ENCODE measurements at regions not wholly inside any gene's neighbourhood (a gene's known extent, or its start where the extent isn't known, plus 50 kb on each side); places are given as distances from the start of the nearest gene placed in this dataset.

DNA sequence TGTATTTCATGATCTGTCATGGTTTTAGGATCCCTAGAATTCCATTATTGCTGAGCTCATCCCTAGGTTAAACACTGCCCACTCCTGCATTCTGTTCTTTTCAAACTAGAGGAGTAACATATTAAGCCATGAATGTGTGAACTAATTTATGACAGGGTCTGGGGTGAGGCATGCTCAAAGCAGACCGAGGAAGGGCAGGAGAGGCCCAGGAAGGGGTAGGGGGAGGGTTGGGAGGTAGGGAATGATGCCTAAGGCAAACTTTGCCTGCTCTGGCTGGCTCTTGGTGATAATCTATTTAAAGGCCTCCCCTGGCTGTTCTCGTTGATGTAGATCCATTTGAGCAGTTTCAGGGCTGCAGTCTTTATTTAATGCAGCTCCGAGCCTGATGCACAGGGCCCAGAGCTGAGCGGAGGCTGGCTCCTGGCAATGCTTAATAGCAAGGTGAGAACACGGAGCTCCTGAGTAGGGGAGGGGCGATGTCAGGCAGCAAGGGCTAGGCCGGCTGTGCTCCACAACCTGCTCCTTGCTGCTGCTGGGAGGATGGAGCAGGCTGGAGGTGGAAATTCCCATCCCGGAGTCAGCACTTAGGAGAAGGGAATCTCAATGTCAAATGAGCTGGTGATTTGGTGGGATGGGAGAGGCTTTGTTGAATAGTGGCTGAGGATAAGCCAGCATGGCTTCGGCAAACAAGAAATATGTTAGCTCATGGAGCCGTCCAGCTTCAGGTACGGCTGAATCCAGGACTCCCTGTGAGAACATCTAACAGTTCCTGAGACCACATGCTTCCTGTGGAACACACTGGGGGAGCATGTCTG, 73.2 kb upstream of the UNC5A start:
- peaks cover 70% of the 10 kb centered on the region for H3K27me3 ChIP-seq (ENCODE audit: insufficient read depth, low read length)
- no peaks in the 10 kb centered on the region for H3K79me2 ChIP-seq (ENCODE audit: insufficient read depth, low read length)
- DNase-seq (ENCODE audit: insufficient read length, low spot score, missing footprints), result no peak
- no peaks in the 10 kb centered on the region for H3K9me3 ChIP-seq (ENCODE audit: low read depth, low read length)
- no peaks in the 10 kb centered on the region for H3K36me3 ChIP-seq (ENCODE audit: insufficient read depth, low read length)
- H3K4me3 ChIP-seq (ENCODE audit: insufficient read depth, low read length), result no peak overlapping the region
- TF ChIP-seq, protein P1, sequence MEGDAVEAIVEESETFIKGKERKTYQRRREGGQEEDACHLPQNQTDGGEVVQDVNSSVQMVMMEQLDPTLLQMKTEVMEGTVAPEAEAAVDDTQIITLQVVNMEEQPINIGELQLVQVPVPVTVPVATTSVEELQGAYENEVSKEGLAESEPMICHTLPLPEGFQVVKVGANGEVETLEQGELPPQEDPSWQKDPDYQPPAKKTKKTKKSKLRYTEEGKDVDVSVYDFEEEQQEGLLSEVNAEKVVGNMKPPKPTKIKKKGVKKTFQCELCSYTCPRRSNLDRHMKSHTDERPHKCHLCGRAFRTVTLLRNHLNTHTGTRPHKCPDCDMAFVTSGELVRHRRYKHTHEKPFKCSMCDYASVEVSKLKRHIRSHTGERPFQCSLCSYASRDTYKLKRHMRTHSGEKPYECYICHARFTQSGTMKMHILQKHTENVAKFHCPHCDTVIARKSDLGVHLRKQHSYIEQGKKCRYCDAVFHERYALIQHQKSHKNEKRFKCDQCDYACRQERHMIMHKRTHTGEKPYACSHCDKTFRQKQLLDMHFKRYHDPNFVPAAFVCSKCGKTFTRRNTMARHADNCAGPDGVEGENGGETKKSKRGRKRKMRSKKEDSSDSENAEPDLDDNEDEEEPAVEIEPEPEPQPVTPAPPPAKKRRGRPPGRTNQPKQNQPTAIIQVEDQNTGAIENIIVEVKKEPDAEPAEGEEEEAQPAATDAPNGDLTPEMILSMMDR (IDR thresholded peaks at IDR 0.05; ENCODE audit: extremely low read depth, low read depth, low read length), result no peak
- H3K4me1 ChIP-seq (ENCODE audit: insufficient read depth, low read length), result no peaks in the 10 kb centered on the region
- H3K27ac ChIP-seq (ENCODE audit: low read depth, low read length), result no peak overlapping the region
- H3K4me2 ChIP-seq (ENCODE audit: insufficient read depth, low read length), result no peak overlapping the region
- no peaks in the 10 kb centered on the region for H4K20me1 ChIP-seq (ENCODE audit: insufficient read depth, low read length)
- H2AFZ ChIP-seq (ENCODE audit: low read length), result no peak overlapping the region

DNA sequence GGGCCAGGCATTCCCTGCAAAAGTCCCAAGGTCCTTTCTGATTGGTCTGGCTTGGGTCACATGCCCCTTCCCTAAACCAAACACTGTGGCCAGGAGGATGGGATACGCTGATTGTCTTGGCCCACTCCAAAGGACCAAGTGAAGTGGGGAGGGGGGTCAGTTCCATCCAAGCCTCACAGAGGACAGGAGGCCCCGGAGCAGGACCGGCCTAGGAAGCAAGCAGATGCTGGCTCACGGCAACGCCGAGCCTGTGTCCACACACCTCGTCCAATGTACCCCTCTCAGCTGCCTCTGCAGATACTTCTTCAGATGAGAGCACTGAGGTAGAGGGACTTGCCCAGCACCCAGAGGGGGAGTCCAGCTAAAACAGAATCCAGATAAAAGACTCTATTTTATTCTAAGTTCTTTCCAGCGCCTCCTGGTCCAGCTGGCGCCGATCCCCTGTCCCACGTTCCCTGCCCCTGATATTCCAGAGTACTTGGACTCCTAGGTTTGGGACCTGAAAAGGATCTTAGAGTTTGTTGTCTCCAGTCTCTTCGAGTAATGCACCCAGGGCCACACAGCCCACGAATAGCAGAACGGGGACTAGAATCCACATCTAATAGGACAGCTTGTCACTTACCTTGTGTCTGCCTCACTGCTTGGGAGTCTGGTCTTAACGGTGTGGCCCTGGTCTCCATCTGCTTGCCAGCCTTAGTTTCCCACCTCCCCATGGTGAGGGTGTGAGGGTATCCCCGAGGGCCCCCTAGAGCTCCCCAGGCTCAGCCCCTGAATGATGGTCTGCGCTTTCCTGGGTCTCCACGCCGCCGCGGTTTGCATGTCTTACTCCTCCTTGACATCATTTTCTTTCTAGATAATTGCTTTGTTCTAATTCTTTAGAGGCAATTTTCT, 72.4 kb upstream of the UNC5A start:
- Histone ChIP-seq H3K27me3 (ENCODE audit: insufficient read depth, low read length) (peaks cover 71% of the 10 kb centered on the region), H3K4me3 (ENCODE audit: insufficient read depth, low read length) (no peak overlapping the region), H2AFZ (ENCODE audit: low read length) (no peak overlapping the region)

DNA sequence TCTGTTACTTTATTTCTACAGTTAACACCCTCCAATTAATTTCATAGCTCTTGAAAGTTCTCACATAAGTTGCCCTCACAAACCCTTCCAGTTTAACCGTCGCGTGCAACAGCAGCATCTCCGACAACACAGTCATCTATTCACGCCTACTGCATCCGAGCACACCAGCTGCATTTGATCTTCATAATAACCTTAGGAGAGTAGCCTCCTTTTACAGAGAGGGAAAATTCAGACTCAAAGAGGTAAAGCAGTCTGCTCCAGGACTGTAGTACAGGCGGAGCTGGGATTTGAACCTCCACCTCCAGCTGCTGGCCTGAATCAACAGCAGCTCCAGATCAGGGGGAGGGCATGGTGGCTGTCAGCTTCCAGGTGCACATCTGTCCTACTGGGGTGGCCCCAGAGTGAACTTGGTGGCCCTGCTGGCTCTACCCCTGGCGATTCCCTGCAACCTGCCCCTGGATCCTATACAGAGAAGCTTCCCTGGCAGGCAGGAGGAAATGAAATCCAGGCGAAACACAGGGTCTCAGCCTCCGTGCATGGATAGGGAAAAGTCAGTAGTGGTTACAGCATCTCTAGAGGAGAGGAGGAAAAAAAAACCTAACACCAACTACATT, 71.6 kb upstream of the UNC5A start:
- H3K27me3 ChIP-seq (ENCODE audit: insufficient read depth, low read length), result peaks cover 78% of the 10 kb centered on the region
- no peaks in the 10 kb centered on the region for H3K36me3 ChIP-seq (ENCODE audit: insufficient read depth, low read length)
- H3K4me3 ChIP-seq (ENCODE audit: insufficient read depth, low read length), result no peak overlapping the region
- TF ChIP-seq, protein P1 (IDR thresholded peaks at IDR 0.05; ENCODE audit: extremely low read depth, low read depth, low read length), result no peak
- H3K79me2 ChIP-seq (ENCODE audit: insufficient read depth, low read length), result no peaks in the 10 kb centered on the region
- no peak overlapping the region for H3K27ac ChIP-seq (ENCODE audit: low read depth, low read length)
- H3K9me3 ChIP-seq (ENCODE audit: low read depth, low read length), result no peaks in the 10 kb centered on the region
- no peak overlapping the region for H3K4me2 ChIP-seq (ENCODE audit: insufficient read depth, low read length)
- H4K20me1 ChIP-seq (ENCODE audit: insufficient read depth, low read length), result no peaks in the 10 kb centered on the region
- no peak overlapping the region for H2AFZ ChIP-seq (ENCODE audit: low read length)
- no peak for DNase-seq (ENCODE audit: insufficient read length, low spot score, missing footprints)
- no peaks in the 10 kb centered on the region for H3K4me1 ChIP-seq (ENCODE audit: insufficient read depth, low read length)

More for the DNA sequence above, 72.4 kb upstream of the UNC5A start:
- H3K4me2 ChIP-seq (ENCODE audit: insufficient read depth, low read length), result no peak overlapping the region
- H3K79me2 ChIP-seq (ENCODE audit: insufficient read depth, low read length), result no peaks in the 10 kb centered on the region
- TF ChIP-seq, protein P1 (IDR thresholded peaks at IDR 0.05; ENCODE audit: extremely low read depth, low read depth, low read length), result no peak
- no peaks in the 10 kb centered on the region for H3K36me3 ChIP-seq (ENCODE audit: insufficient read depth, low read length)
- DNase-seq (ENCODE audit: insufficient read length, low spot score, missing footprints), result no peak
- no peaks in the 10 kb centered on the region for H4K20me1 ChIP-seq (ENCODE audit: insufficient read depth, low read length)
- no peaks in the 10 kb centered on the region for H3K4me1 ChIP-seq (ENCODE audit: insufficient read depth, low read length)
- H3K9me3 ChIP-seq (ENCODE audit: low read depth, low read length), result no peaks in the 10 kb centered on the region
- H3K27ac ChIP-seq (ENCODE audit: low read depth, low read length), result no peak overlapping the region

Measured in osteoblast (primary cell).